Fibroblast of skin of left biceps (primary cell): ENCODE measurements at regions not wholly inside any gene's neighbourhood (a gene's known extent, or its start where the extent isn't known, plus 50 kb on each side); places are given as distances from the start of the nearest gene placed in this dataset.
"Not testable (repeated sequence)": the region's sequence is repeated elsewhere in the genome, so short reads cannot be mapped to it uniquely, and the experiment has no call there.

Experiments used
- DNase-seq, 2 experiments: peaks; one replicate each; pipeline ENCODE4 v3.0.0-alpha.2; 2013; ENCODE audit warnings: low read depth in 2 of 2

- no peak for DNase-seq
Measured at GRCh38 chr6:118367314-118367713, 180.8 kb upstream of the PLN start.

GRCh38 chr6:118370722-118371121 lies 177.4 kb upstream of the PLN start:
- no peak for DNase-seq

GRCh38 chr6:118371955-118372354 lies 176.1 kb upstream of the PLN start:
- DNase-seq: no peak

- DNase-seq: no peak
Measured at GRCh38 chr6:118372413-118372812, 175.7 kb upstream of the PLN start.

- no peak for DNase-seq
Measured at GRCh38 chr6:118377711-118378414, 170.2 kb upstream of the PLN start.

- not testable (repeated sequence) for DNase-seq
Measured at GRCh38 chr6:118380620-118381019, 167.5 kb upstream of the PLN start.

GRCh38 chr6:118382126-118382525 lies 166.0 kb upstream of the PLN start:
- no peak for DNase-seq

- DNase-seq: no peak
Measured at GRCh38 chr6:118383924-118384323, 164.2 kb upstream of the PLN start.

- DNase-seq: no peak
Measured at GRCh38 chr6:118386975-118387374, 161.1 kb upstream of the PLN start.

GRCh38 chr6:118387921-118388701 lies 160.0 kb upstream of the PLN start:
- DNase-seq: peak; percentile 59 to 62

GRCh38 chr6:118391086-118391485 lies 157.0 kb upstream of the PLN start:
- peak in 1 of 2 experiments; percentile 1 for DNase-seq

GRCh38 chr6:118394106-118394505 lies 154.0 kb upstream of the PLN start:
- no peak for DNase-seq

GRCh38 chr6:118396969-118397368 lies 151.1 kb upstream of the PLN start:
- DNase-seq: no peak

GRCh38 chr6:118397671-118398465 lies 150.2 kb upstream of the PLN start:
- DNase-seq: no peak

- no peak for DNase-seq
Measured at GRCh38 chr6:118400098-118400497, 148.0 kb upstream of the PLN start.

GRCh38 chr6:118400582-118400981 lies 147.5 kb upstream of the PLN start:
- DNase-seq: no peak

- no peak for DNase-seq
Measured at GRCh38 chr6:118401325-118401975, 146.6 kb upstream of the PLN start.

GRCh38 chr6:118403036-118403435 lies 145.1 kb upstream of the PLN start:
- no peak for DNase-seq

GRCh38 chr6:118408863-118409262 lies 139.2 kb upstream of the PLN start:
- DNase-seq: no peak

- no peak for DNase-seq
Measured at GRCh38 chr6:118410001-118410400, 138.1 kb upstream of the PLN start.
